Tibial nerve (tissue), 3 donors: ENCODE measurements at regions not wholly inside any gene's neighbourhood (a gene's known extent, or its start where the extent isn't known, plus 50 kb on each side); places are given as distances from the start of the nearest gene placed in this dataset.

ENCODE experiments used
- POLR2A ChIP-seq, 2 donors: fragments of 450-650 bp; IDR thresholded peaks; one replicate each; pipeline ENCODE4 v1.6.1; 2017; ENCODE audit warnings: antibody characterized with exemption in 2 of 2, mild to moderate bottlenecking in 2 of 2, moderate library complexity in 2 of 2
- TF ChIP-seq, protein P1 (sequence below), 5 experiments: fragments of 200-600 bp in 3 of 5; fragments of 450-650 bp in 2 of 5; sonication (generic) in 3 of 5; IDR thresholded peaks; one replicate each; pipeline ENCODE4 v1.5.1; 2016 to 2019; ENCODE audit warnings: antibody characterized with exemption in 5 of 5, mild to moderate bottlenecking in 3 of 5, moderate library complexity in 2 of 5

DNA sequence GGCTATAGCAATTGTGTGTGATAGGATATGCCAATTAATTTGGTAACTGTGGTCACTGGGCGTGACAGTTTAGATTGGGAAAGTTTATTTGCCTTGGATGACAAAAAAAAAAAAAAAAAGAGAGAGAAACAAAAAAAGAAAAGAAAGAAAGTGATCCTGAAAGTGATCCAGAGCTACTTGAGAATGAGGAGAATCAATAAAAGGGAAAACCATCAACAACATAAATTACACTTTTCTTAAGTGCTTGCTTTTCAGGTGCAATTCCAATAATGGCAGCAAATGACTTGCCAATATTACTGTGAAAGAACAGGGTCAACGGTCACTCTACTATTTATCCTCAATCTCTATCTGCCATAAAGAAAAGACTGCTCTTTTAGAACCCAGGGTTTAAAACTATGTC, 191.8 kb upstream of the SEMA3C start:
- TF ChIP-seq, protein P1, sequence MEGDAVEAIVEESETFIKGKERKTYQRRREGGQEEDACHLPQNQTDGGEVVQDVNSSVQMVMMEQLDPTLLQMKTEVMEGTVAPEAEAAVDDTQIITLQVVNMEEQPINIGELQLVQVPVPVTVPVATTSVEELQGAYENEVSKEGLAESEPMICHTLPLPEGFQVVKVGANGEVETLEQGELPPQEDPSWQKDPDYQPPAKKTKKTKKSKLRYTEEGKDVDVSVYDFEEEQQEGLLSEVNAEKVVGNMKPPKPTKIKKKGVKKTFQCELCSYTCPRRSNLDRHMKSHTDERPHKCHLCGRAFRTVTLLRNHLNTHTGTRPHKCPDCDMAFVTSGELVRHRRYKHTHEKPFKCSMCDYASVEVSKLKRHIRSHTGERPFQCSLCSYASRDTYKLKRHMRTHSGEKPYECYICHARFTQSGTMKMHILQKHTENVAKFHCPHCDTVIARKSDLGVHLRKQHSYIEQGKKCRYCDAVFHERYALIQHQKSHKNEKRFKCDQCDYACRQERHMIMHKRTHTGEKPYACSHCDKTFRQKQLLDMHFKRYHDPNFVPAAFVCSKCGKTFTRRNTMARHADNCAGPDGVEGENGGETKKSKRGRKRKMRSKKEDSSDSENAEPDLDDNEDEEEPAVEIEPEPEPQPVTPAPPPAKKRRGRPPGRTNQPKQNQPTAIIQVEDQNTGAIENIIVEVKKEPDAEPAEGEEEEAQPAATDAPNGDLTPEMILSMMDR (IDR thresholded peaks at IDR 0.05), result no peak
- TF ChIP-seq POLR2A (IDR thresholded peaks at IDR 0.05), result no peak
